ENCODE measurements at regions not wholly inside any gene's neighbourhood (a gene's known extent, or its start where the extent isn't known, plus 50 kb on each side); places are given as distances from the start of the nearest gene placed in this dataset.

- no peak overlapping the region for H3K4me3 ChIP-seq (ENCODE audit: low read depth, low read length)
- DNase-seq (ENCODE audit: low read depth) = no peak
- TF ChIP-seq MAX (IDR thresholded peaks at IDR 0.05; ENCODE audit: low read depth, low read length) (no peak), MYC (IDR thresholded peaks at IDR 0.05; ENCODE audit: low read depth, low read length) (no peak), POLR2A (IDR thresholded peaks at IDR 0.05; ENCODE audit: extremely low read depth, insufficient read length) (no peak)
- TF ChIP-seq, protein P1, sequence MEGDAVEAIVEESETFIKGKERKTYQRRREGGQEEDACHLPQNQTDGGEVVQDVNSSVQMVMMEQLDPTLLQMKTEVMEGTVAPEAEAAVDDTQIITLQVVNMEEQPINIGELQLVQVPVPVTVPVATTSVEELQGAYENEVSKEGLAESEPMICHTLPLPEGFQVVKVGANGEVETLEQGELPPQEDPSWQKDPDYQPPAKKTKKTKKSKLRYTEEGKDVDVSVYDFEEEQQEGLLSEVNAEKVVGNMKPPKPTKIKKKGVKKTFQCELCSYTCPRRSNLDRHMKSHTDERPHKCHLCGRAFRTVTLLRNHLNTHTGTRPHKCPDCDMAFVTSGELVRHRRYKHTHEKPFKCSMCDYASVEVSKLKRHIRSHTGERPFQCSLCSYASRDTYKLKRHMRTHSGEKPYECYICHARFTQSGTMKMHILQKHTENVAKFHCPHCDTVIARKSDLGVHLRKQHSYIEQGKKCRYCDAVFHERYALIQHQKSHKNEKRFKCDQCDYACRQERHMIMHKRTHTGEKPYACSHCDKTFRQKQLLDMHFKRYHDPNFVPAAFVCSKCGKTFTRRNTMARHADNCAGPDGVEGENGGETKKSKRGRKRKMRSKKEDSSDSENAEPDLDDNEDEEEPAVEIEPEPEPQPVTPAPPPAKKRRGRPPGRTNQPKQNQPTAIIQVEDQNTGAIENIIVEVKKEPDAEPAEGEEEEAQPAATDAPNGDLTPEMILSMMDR (IDR thresholded peaks at IDR 0.05; ENCODE audit: low read depth, low read length) = no peak
These were observed 74.8 kb upstream of the ECE1 start for GRCh38 chr1:21365036-21365435.

GRCh38 chr1:21362096-21362495, 71.8 kb upstream of the ECE1 start:
- no peak for DNase-seq (ENCODE audit: low read depth)
- TF ChIP-seq MYC (IDR thresholded peaks at IDR 0.05; ENCODE audit: low read depth, low read length) (no peak), MAX (IDR thresholded peaks at IDR 0.05; ENCODE audit: low read depth, low read length) (no peak), POLR2A (IDR thresholded peaks at IDR 0.05; ENCODE audit: extremely low read depth, insufficient read length) (no peak)
- TF ChIP-seq, protein P1 (IDR thresholded peaks at IDR 0.05; ENCODE audit: low read depth, low read length) = no peak
- no peak overlapping the region for H3K4me3 ChIP-seq (ENCODE audit: low read depth, low read length)

DNA sequence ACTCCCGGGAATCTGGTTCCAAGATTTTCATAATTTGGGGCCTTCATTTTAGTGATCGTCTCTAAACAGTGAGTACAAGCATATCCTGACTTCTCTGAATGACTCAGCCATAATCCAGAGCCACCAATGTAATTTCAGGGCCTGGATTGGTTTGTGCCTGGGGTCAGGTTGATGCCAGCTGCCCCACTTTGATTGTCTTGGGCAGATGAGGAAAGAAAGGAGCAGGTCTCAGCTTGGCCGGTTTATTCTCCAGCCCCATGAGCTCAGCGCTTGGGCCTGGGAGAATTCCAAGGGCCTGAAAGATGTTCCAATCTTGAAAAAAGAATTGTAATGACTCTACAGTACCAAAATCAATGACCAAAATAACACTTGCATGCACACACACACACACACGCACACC, 71.2 kb upstream of the ECE1 start:
- DNase-seq (ENCODE audit: low read depth) = no peak
- H3K4me3 ChIP-seq (ENCODE audit: low read depth, low read length) = no peak overlapping the region
- TF ChIP-seq MAX (IDR thresholded peaks at IDR 0.05; ENCODE audit: low read depth, low read length) = no peak
- TF ChIP-seq, protein P1 (IDR thresholded peaks at IDR 0.05; ENCODE audit: low read depth, low read length) = no peak
- no peak for TF ChIP-seq MYC (IDR thresholded peaks at IDR 0.05; ENCODE audit: low read depth, low read length)

- no peak for DNase-seq (ENCODE audit: low read depth)
- no peak overlapping the region for H3K4me3 ChIP-seq (ENCODE audit: low read depth, low read length)
- TF ChIP-seq, protein P1 (IDR thresholded peaks at IDR 0.05; ENCODE audit: low read depth, low read length) = no peak
- TF ChIP-seq MAX (IDR thresholded peaks at IDR 0.05; ENCODE audit: low read depth, low read length) (no peak), POLR2A (IDR thresholded peaks at IDR 0.05; ENCODE audit: extremely low read depth, insufficient read length) (no peak), MYC (IDR thresholded peaks at IDR 0.05; ENCODE audit: low read depth, low read length) (no peak)
These were observed 66.9 kb upstream of the ECE1 start for GRCh38 chr1:21357161-21357560.

DNA sequence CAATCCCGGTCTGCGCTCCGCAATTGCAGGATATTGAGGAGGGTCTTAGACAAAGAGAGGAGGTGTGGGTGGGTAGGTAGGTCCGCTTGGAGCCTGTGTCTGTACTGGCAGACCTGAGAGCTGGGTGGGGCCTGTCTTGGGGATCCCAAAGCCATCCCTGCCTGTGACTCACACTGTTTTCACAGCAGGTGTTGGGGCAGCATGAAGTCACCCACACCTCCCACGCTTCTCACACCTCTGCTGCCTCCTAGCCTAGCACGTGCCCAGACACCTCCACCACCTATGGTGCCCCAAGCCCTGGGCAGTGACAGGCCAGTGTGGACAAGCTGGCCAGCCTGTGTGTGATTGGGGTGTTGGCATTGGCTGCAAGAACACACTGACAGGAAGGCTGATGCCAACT, 65.7 kb upstream of the ECE1 start:
- TF ChIP-seq MYC (IDR thresholded peaks at IDR 0.05; ENCODE audit: low read depth, low read length) = no peak
- TF ChIP-seq POLR2A (IDR thresholded peaks at IDR 0.05; ENCODE audit: extremely low read depth, insufficient read length) = no peak
- TF ChIP-seq MAX (IDR thresholded peaks at IDR 0.05; ENCODE audit: low read depth, low read length) = no peak
- TF ChIP-seq, protein P1 (IDR thresholded peaks at IDR 0.05; ENCODE audit: low read depth, low read length) = no peak
- H3K4me3 ChIP-seq (ENCODE audit: low read depth, low read length) = no peak overlapping the region
- no peak for DNase-seq (ENCODE audit: low read depth)

DNA sequence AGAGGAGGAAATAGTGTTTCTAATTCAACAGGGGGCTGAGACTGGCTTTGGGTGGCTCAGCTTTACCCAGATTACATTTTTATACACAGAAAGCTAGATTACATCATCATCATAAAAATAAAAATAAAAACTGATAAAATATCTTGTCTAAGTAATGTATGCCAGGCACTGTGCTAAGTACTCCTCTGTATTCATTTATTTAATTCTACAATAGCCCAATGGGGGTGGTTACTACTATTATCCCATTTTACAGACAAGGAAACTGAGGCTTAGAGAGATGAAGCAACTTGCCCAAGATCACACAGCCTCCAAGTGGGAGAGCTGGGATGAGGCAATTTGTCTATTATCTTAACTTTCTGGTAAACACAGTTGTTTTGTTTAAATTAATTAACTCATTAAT, 62.3 kb upstream of the ECE1 start:
- TF ChIP-seq, protein P1 (IDR thresholded peaks at IDR 0.05; ENCODE audit: low read depth, low read length) = no peak
- TF ChIP-seq POLR2A (IDR thresholded peaks at IDR 0.05; ENCODE audit: extremely low read depth, insufficient read length) (no peak), MAX (IDR thresholded peaks at IDR 0.05; ENCODE audit: low read depth, low read length) (no peak), MYC (IDR thresholded peaks at IDR 0.05; ENCODE audit: low read depth, low read length) (no peak)
- H3K4me3 ChIP-seq (ENCODE audit: low read depth, low read length) = no peak overlapping the region
- no peak for DNase-seq (ENCODE audit: low read depth)
